ENCODE measurements at regions not wholly inside any gene's neighbourhood (a gene's known extent, or its start where the extent isn't known, plus 50 kb on each side); places are given as distances from the start of the nearest gene placed in this dataset.

- Mint-ChIP-seq H3K4me1 (no peaks in the 10 kb centered on the region), H3K36me3 (no peaks in the 10 kb centered on the region), H3K27me3 (peaks cover 31% of the 10 kb centered on the region), H3K9me3 (peaks cover 5% of the 10 kb centered on the region), H3K4me3 (no peak overlapping the region), H3K27ac (no peak overlapping the region)
- DNase-seq, result no peak
These were observed 298.1 kb upstream of the THBS1 start for GRCh38 chr15:39282663-39283208.

- H3K27me3 Mint-ChIP-seq, result peaks cover 36% of the 10 kb centered on the region
- no peak for DNase-seq
- no peaks in the 10 kb centered on the region for H3K36me3 Mint-ChIP-seq
- no peaks in the 10 kb centered on the region for H3K4me1 Mint-ChIP-seq
- H3K4me3 Mint-ChIP-seq, result no peak overlapping the region
- no peak overlapping the region for H3K27ac Mint-ChIP-seq
- peaks cover 5% of the 10 kb centered on the region for H3K9me3 Mint-ChIP-seq
These were observed 297.3 kb upstream of the THBS1 start for GRCh38 chr15:39283531-39283930.

GRCh38 chr15:39285071-39285470 is 295.8 kb upstream of the THBS1 start:
- no peak for DNase-seq
- H3K4me3 Mint-ChIP-seq, result no peak overlapping the region
- no peak overlapping the region for H3K27ac Mint-ChIP-seq
- no peaks in the 10 kb centered on the region for H3K4me1 Mint-ChIP-seq
- peaks cover 5% of the 10 kb centered on the region for H3K9me3 Mint-ChIP-seq
- no peaks in the 10 kb centered on the region for H3K36me3 Mint-ChIP-seq
- H3K27me3 Mint-ChIP-seq, result peaks cover 36% of the 10 kb centered on the region

- H3K9me3 Mint-ChIP-seq, result peaks cover 5% of the 10 kb centered on the region
- H3K27me3 Mint-ChIP-seq, result peaks cover 36% of the 10 kb centered on the region
- DNase-seq, result no peak
- no peaks in the 10 kb centered on the region for H3K4me1 Mint-ChIP-seq
- H3K4me3 Mint-ChIP-seq, result no peak overlapping the region
- no peak overlapping the region for H3K27ac Mint-ChIP-seq
- H3K36me3 Mint-ChIP-seq, result no peaks in the 10 kb centered on the region
These were observed 295.2 kb upstream of the THBS1 start for GRCh38 chr15:39285663-39286062.

GRCh38 chr15:39286706-39287105 is 294.2 kb upstream of the THBS1 start:
- Mint-ChIP-seq H3K36me3 (no peaks in the 10 kb centered on the region), H3K4me1 (no peaks in the 10 kb centered on the region), H3K4me3 (no peak overlapping the region), H3K9me3 (peaks cover 5% of the 10 kb centered on the region), H3K27me3 (peaks cover 42% of the 10 kb centered on the region), H3K27ac (no peak overlapping the region)
- DNase-seq, result no peak

- Mint-ChIP-seq H3K4me1 (no peaks in the 10 kb centered on the region), H3K9me3 (peaks cover 4% of the 10 kb centered on the region), H3K36me3 (no peaks in the 10 kb centered on the region), H3K4me3 (no peak overlapping the region), H3K27ac (no peak overlapping the region), H3K27me3 (peaks cover 45% of the 10 kb centered on the region)
- no peak for DNase-seq
These were observed 293.3 kb upstream of the THBS1 start for GRCh38 chr15:39287322-39288195.

- Mint-ChIP-seq H3K27me3 (peaks cover 57% of the 10 kb centered on the region), H3K4me3 (no peak overlapping the region), H3K4me1 (no peaks in the 10 kb centered on the region), H3K36me3 (no peaks in the 10 kb centered on the region), H3K9me3 (peaks cover 4% of the 10 kb centered on the region), H3K27ac (no peak overlapping the region)
- no peak for DNase-seq
These were observed 290.0 kb upstream of the THBS1 start for GRCh38 chr15:39290711-39291435.

- Mint-ChIP-seq H3K4me3 (no peak overlapping the region), H3K4me1 (no peaks in the 10 kb centered on the region), H3K27me3 (peaks cover 51% of the 10 kb centered on the region), H3K27ac (no peak overlapping the region), H3K9me3 (peaks cover 4% of the 10 kb centered on the region), H3K36me3 (no peaks in the 10 kb centered on the region)
- no peak for DNase-seq
These were observed 289.2 kb upstream of the THBS1 start for GRCh38 chr15:39291690-39292089.

GRCh38 chr15:39296955-39297354 is 283.9 kb upstream of the THBS1 start:
- no peaks in the 10 kb centered on the region for H3K4me1 Mint-ChIP-seq
- no peaks in the 10 kb centered on the region for H3K36me3 Mint-ChIP-seq
- peaks cover 49% of the 10 kb centered on the region for H3K27me3 Mint-ChIP-seq
- H3K27ac Mint-ChIP-seq, result no peak overlapping the region
- DNase-seq, result no peak
- H3K9me3 Mint-ChIP-seq, result peaks cover 2% of the 10 kb centered on the region
- no peak overlapping the region for H3K4me3 Mint-ChIP-seq

- H3K27ac Mint-ChIP-seq, result no peak overlapping the region
- H3K27me3 Mint-ChIP-seq, result peaks cover 49% of the 10 kb centered on the region
- DNase-seq, result no peak
- H3K4me3 Mint-ChIP-seq, result no peak overlapping the region
- H3K9me3 Mint-ChIP-seq, result no peaks in the 10 kb centered on the region
- H3K36me3 Mint-ChIP-seq, result no peaks in the 10 kb centered on the region
- no peaks in the 10 kb centered on the region for H3K4me1 Mint-ChIP-seq
These were observed 282.5 kb upstream of the THBS1 start for GRCh38 chr15:39298271-39298962.

GRCh38 chr15:39299486-39300267 is 281.2 kb upstream of the THBS1 start:
- H3K4me1 Mint-ChIP-seq, result no peaks in the 10 kb centered on the region
- no peak for DNase-seq
- peaks cover 41% of the 10 kb centered on the region for H3K27me3 Mint-ChIP-seq
- no peaks in the 10 kb centered on the region for H3K36me3 Mint-ChIP-seq
- H3K4me3 Mint-ChIP-seq, result no peak overlapping the region
- H3K27ac Mint-ChIP-seq, result no peak overlapping the region
- H3K9me3 Mint-ChIP-seq, result no peaks in the 10 kb centered on the region

GRCh38 chr15:39300451-39301153 is 280.3 kb upstream of the THBS1 start:
- no peak overlapping the region for H3K4me3 Mint-ChIP-seq
- no peak overlapping the region for H3K27ac Mint-ChIP-seq
- no peaks in the 10 kb centered on the region for H3K4me1 Mint-ChIP-seq
- DNase-seq, result no peak
- no peaks in the 10 kb centered on the region for H3K9me3 Mint-ChIP-seq
- H3K27me3 Mint-ChIP-seq, result peaks cover 39% of the 10 kb centered on the region
- no peaks in the 10 kb centered on the region for H3K36me3 Mint-ChIP-seq

- Mint-ChIP-seq H3K4me3 (no peak overlapping the region), H3K4me1 (no peaks in the 10 kb centered on the region), H3K36me3 (no peaks in the 10 kb centered on the region), H3K27me3 (peaks cover 34% of the 10 kb centered on the region), H3K27ac (no peak overlapping the region), H3K9me3 (no peaks in the 10 kb centered on the region)
- DNase-seq, result no peak
These were observed 279.3 kb upstream of the THBS1 start for GRCh38 chr15:39301589-39301999.

- peaks cover 31% of the 10 kb centered on the region for H3K27me3 Mint-ChIP-seq
- no peak for DNase-seq
- H3K36me3 Mint-ChIP-seq, result no peaks in the 10 kb centered on the region
These were observed 277.9 kb upstream of the THBS1 start for GRCh38 chr15:39302936-39303335.

More at GRCh38 chr15:39302936-39303335, 277.9 kb upstream of the THBS1 start:
- Mint-ChIP-seq H3K4me1 (no peaks in the 10 kb centered on the region), H3K9me3 (peaks cover 3% of the 10 kb centered on the region), H3K4me3 (no peak overlapping the region), H3K27ac (no peak overlapping the region)
